GM06990 (cell line): ENCODE measurements at regions not wholly inside any gene's neighbourhood (a gene's known extent, or its start where the extent isn't known, plus 50 kb on each side); places are given as distances from the start of the nearest gene placed in this dataset.

Experiments
- DNase-seq: peaks from one replicate; pipeline ENCODE4 v3.0.0-alpha.2; 2011; ENCODE audit not compliant: insufficient read length; ENCODE audit errors: extremely low read depth
- H3K27me3 ChIP-seq: replicated peaks from 2 replicates; pipeline ENCODE4 v1.6.0; 2011; ENCODE audit warnings: low read length; ENCODE audit not compliant: control insufficient read depth, insufficient read depth
- H3K36me3 ChIP-seq: 2 replicates; pipeline ENCODE4 v1.5.1; 2011; ENCODE audit warnings: low read length; ENCODE audit not compliant: control insufficient read depth, insufficient read depth
- H3K4me3 ChIP-seq: replicated peaks from 2 replicates; pipeline ENCODE4 v1.5.1; 2011; ENCODE audit warnings: low read depth, mild to moderate bottlenecking, control low read depth, low read length
- CTCF ChIP-seq: IDR thresholded peaks from 2 replicates; pipeline ENCODE4 v1.5.1; 2011; ENCODE audit warnings: low read length, control low read depth, mild to moderate bottlenecking, inconsistent platforms; ENCODE audit not compliant: insufficient read depth, poor library complexity, severe bottlenecking

- no peak for DNase-seq
- TF ChIP-seq CTCF: no peak
- no peaks in the 10 kb centered on the region for H3K36me3 ChIP-seq
- H3K27me3 ChIP-seq: no peaks in the 10 kb centered on the region
- H3K4me3 ChIP-seq: no peak overlapping the region
These were observed 93.6 kb downstream of the TASL start for GRCh38 chrX:30483996-30484395.

GRCh38 chrX:30468471-30468870 lies 109.1 kb downstream of the TASL start:
- no peak for TF ChIP-seq CTCF
- Histone ChIP-seq H3K36me3 (no peaks in the 10 kb centered on the region), H3K27me3 (no peaks in the 10 kb centered on the region; the same call in 1 of the 2 replicates), H3K4me3 (no peak overlapping the region)
- no peak for DNase-seq
